Neural progenitor cell (in vitro differentiated cells): ENCODE measurements at regions not wholly inside any gene's neighbourhood (a gene's known extent, or its start where the extent isn't known, plus 50 kb on each side); places are given as distances from the start of the nearest gene placed in this dataset.

ENCODE experiments used
- EZH2 ChIP-seq: fragments of 200-600 bp; sonication (generic); IDR thresholded peaks from 2 replicates; pipeline ENCODE4 v1.6.1; 2017; ENCODE audit warnings: antibody characterized with exemption, mild to moderate bottlenecking, moderate library complexity
- EZH2phosphoT487 ChIP-seq: fragments of 200-600 bp; sonication (generic); IDR thresholded peaks from 2 replicates; pipeline ENCODE4 v1.6.1; 2017; ENCODE audit warnings: antibody characterized with exemption
- TF ChIP-seq, protein P1 (sequence below): fragments of 200-600 bp; sonication (generic); IDR thresholded peaks from 2 replicates; pipeline ENCODE4 v1.5.1; 2017; ENCODE audit warnings: antibody characterized with exemption, mild to moderate bottlenecking

DNA sequence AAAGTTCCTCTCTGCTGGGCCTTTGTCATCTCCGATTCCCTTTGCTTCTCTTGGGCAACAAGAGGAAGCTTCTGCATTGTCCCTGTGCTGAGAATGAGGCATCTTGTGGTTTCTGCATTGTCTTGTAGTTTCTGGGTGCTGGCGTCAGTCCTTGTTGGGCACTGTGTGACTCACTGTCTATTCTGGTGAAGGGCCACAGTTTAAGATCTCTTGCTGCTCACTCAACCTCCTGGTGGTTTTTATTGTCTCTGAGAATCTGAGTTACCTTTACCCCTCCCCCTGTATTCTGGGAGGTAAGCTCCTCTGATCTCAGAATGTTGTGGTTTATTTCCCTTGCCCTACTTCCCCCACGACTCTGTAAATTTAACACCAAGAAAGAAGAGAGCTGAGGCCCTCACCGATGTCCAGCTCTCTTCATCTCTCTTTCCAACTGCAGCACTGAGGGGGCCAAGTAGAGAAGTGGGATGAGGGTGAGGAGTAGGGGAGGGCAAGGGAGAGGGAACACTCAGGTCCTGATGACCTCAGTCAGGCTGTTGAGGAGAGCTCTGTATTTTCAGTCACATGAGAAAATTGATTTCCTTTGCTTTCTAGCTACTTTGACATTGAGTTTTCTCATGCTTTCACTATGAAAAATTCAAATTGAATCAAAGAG, 441.6 kb upstream of the PITX2 start:
- TF ChIP-seq, protein P1, sequence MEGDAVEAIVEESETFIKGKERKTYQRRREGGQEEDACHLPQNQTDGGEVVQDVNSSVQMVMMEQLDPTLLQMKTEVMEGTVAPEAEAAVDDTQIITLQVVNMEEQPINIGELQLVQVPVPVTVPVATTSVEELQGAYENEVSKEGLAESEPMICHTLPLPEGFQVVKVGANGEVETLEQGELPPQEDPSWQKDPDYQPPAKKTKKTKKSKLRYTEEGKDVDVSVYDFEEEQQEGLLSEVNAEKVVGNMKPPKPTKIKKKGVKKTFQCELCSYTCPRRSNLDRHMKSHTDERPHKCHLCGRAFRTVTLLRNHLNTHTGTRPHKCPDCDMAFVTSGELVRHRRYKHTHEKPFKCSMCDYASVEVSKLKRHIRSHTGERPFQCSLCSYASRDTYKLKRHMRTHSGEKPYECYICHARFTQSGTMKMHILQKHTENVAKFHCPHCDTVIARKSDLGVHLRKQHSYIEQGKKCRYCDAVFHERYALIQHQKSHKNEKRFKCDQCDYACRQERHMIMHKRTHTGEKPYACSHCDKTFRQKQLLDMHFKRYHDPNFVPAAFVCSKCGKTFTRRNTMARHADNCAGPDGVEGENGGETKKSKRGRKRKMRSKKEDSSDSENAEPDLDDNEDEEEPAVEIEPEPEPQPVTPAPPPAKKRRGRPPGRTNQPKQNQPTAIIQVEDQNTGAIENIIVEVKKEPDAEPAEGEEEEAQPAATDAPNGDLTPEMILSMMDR: no peak
- TF ChIP-seq EZH2 (no peak), EZH2phosphoT487 (no peak)
